B cell (primary cell): ENCODE measurements at regions not wholly inside any gene's neighbourhood (a gene's known extent, or its start where the extent isn't known, plus 50 kb on each side); places are given as distances from the start of the nearest gene placed in this dataset.

Source experiments
- EZH2 ChIP-seq: IDR thresholded peaks from 2 replicates; pipeline ENCODE4 v1.6.1; 2012; ENCODE audit warnings: borderline replicate concordance, low read depth, mild to moderate bottlenecking, moderate library complexity, low read length; ENCODE audit not compliant: insufficient read depth, poor library complexity, severe bottlenecking
- TF ChIP-seq, protein P1 (sequence below): fragments of 200-600 bp; IDR thresholded peaks from one replicate; pipeline ENCODE4 v1.8.0; 2022; ENCODE audit warnings: antibody characterized with exemption, mild to moderate bottlenecking

DNA sequence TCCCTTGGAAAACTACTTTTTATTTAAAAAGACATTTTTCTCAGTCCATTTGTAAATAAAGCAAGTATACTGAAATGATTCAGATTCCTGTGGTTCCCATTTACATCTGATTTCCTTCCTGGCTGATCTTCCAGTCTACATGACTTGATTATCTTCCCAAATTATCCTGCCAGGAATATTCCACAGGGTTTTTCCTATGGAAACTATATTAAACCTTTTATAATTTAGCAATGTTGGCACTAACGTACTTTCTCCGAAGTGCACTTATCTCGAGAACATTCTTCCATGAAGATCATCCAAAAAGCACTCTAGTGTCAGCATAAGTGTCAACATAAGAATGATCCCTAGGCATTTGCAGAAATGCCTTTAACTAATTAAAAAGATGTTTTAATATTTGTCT is 347.7 kb upstream of the KIF2B start:
- TF ChIP-seq, protein P1, sequence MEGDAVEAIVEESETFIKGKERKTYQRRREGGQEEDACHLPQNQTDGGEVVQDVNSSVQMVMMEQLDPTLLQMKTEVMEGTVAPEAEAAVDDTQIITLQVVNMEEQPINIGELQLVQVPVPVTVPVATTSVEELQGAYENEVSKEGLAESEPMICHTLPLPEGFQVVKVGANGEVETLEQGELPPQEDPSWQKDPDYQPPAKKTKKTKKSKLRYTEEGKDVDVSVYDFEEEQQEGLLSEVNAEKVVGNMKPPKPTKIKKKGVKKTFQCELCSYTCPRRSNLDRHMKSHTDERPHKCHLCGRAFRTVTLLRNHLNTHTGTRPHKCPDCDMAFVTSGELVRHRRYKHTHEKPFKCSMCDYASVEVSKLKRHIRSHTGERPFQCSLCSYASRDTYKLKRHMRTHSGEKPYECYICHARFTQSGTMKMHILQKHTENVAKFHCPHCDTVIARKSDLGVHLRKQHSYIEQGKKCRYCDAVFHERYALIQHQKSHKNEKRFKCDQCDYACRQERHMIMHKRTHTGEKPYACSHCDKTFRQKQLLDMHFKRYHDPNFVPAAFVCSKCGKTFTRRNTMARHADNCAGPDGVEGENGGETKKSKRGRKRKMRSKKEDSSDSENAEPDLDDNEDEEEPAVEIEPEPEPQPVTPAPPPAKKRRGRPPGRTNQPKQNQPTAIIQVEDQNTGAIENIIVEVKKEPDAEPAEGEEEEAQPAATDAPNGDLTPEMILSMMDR, result no peak
- no peak for TF ChIP-seq EZH2
